Skeletal muscle cell (primary cell): ENCODE measurements at regions not wholly inside any gene's neighbourhood (a gene's known extent, or its start where the extent isn't known, plus 50 kb on each side); places are given as distances from the start of the nearest gene placed in this dataset.
"Not testable (repeated sequence)": the region's sequence is repeated elsewhere in the genome, so short reads cannot be mapped to it uniquely, and the experiment has no call there.

Source experiments
- DNase-seq: peaks from one replicate; pipeline ENCODE4 v3.0.0-alpha.2; 2010; ENCODE audit warnings: low read depth
- H3K4me3 ChIP-seq: 2 replicates; pipeline ENCODE4 v1.5.1; 2011; ENCODE audit warnings: low read depth, mild to moderate bottlenecking, control low read depth, low read length, moderate library complexity

DNA sequence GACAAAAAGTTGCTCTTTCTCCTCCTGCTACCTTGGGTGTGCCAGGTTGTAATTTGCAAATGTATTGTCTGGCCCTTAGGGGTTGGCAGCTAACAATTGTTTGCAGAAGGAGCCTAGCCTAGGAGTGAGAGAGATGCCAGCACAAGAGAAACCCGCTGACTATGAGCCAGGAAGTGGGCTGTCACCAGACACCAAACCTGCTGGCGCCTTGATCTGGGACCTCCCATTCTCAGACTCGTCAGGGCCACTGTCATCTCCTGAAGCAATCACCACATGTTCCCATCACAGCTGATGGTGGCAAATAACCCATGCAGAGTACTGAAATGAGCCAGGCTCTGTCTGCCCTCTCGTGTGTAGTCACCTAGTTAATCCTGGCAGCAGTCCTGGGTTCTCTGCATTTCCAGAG lies 406.4 kb upstream of the NPAP1 start:
- H3K4me3 ChIP-seq, result no peak overlapping the region
- DNase-seq, result no peak

DNA sequence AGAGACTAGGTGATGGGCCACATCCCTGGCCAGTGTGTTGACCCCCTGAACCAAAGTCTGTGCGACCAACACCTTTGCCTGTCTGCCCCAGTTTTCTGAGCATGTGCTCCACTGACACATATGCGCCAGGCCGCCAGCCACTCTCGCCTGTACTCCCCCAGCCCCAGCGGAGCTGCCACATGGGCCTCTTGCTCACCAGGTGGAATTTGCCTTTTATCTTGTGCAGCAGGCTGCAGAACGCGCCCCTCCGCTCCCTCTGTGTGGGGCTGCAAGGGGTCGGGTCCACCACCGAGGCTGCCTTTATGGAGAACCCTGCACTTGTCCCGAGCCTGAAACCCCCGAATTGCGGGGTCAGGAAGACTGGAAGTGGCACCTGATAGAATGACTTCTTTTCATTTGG lies 405.7 kb upstream of the NPAP1 start:
- DNase-seq, result no peak
- no peak overlapping the region for H3K4me3 ChIP-seq

DNA sequence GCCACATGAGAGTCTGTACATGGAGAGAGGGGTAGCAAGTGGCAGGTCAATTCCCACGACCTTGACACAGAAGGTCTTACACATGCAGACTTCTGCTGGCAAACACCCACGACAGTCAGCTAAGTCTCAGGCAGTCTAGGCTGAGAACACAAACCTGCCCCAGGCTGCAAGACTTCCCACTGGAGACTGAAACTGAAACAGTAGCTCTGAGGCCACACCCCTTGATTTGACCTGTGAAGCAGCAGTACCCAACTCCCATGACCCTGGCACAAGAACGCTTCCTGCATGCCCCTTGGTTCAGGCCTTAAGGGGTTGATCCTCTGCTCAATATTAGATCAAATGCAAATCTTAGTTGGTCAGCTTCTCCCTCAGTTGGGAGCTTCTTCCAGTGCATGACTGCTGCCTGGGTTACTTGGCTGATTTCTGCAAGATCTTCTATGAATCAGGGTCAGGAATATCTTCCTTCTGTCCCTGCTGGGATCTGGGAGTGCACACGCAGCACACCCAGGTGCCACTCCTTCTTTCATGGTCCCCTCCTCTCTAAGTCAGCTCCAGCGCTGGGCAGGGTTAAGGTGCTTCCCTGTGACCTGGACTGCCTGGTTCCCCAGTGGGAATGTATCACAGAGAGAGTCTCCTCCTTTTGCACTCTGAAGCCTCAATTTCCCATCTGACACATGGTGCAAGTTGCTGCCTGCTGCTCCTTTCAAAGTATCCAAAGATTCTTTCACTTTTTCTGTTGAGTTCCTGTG lies 403.9 kb upstream of the NPAP1 start:
- DNase-seq, result not testable (repeated sequence)

DNA sequence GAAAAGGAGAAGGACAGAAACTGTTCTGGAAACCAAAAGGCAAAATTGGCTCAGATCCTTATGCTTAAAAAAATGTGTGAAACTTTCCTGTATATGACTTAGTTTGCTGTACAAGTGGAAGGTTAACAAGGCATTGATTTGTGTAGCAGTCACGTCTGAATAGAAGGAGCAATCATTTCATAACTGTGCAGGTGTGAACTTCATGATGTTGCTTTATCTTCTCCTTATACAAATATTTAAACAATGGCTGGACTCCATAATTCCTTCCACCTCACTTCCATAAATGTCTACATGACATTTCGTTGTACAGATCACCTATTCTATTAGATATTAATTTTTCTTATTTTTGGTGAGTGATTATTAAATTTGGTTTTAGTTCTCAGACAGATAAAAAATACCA lies 382.7 kb upstream of the NPAP1 start:
- DNase-seq, result no peak
- no peak overlapping the region for H3K4me3 ChIP-seq

More for the DNA sequence above, 403.9 kb upstream of the NPAP1 start:
- not testable (repeated sequence) for H3K4me3 ChIP-seq

DNA sequence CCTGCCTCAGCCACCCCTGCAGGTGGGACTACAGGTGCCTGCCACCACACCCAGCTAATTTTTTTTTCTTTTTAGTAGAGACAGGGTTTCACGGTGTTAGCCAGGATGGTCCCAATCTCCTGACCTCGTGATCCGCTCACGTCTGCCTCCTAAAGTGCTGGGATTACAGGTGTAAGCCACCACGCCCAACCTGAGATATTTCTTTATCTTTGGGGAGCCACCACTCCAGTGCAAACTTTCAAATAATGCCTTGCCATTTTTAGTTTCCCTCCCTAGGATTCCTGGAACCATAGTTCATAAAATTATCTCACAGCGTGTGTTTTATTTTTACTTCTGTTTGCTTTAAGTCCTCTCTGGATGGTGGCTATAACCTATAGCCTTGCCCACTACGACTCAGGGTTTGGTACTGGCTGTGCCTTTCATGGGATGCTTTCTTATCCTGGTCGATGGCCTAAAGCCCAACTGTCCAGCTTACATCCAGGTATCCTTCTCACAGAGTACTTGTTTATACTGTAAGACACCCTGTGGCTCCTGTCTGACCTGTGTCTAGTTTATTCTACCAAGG lies 374.7 kb upstream of the NPAP1 start:
- not testable (repeated sequence) for H3K4me3 ChIP-seq, DNase-seq

DNA sequence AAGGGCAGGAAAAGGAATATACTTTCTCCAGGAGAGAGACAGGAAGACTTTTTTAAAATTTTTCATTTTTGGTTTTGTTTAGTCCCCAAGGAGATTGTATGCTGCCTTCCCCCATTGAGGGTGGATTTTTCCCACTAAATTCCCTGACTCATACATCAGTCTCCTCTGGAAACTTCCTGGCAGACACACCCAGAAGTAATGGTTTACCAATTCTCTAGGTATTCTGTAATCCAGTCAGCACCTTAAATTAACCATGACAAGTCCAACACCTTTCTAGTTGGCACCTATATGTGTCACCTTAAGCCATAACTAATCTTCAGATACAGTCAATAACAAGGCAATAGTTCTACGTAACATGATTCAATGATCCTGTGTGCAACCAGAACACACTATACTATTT lies 373.6 kb upstream of the NPAP1 start:
- not testable (repeated sequence) for DNase-seq, H3K4me3 ChIP-seq

DNA sequence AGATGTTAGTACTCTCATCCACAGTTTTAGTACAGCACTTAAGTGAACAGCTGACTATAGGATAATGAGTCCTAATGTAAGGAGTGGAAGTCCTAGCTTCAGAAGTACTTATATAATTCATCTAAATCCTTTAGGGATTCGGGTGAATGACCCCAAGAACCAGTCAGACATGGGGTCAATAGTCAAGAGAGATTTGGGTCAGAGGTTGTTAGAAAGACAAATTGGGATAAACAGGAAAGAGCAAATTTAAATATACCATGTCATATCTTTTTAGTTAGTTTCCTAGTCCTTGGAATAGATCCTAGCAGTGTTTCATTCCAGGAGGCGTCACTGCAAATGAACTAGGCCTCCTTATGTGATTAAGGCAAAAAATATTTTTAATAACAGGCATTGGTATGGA lies 370.8 kb upstream of the NPAP1 start:
- not testable (repeated sequence) for DNase-seq, H3K4me3 ChIP-seq

DNA sequence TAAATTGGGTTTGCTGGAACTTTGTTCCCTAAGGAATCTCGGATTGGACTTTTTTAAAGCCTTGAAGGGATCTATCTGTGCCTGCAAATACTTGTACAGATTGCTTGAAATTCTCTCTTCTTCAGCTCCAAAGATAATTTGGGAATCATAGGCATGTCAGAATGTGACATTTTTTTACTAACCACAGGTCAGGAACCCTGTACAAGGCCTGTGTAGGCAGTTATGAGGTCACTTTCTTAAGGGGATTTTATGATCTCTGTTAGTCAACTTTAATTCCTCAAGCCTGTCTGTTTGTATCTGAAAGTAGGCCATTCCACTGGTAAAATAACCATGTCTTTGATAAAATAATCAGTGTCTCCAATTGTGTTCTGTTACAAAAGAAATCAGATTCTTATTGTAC lies 369.9 kb upstream of the NPAP1 start:
- H3K4me3 ChIP-seq, DNase-seq: not testable (repeated sequence)

DNA sequence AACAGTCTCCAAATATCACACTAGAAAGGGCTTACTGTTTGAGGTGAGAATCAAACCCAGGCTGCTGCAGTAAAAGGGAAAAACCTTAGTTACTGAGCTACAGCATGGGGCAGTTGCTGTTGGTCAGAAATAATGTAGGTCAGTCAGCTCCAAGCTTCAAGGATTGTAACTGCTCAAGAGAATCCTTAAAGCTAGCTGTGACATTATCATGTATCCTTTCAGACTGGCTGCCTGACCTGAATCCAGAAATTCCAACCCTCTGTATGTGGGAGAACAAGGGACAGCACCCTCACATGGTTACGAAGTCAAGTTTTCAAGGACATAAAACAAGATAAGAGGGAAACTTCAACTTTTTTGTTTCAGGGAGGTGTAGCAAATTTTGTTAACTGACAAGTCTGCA lies 365.9 kb upstream of the NPAP1 start:
- not testable (repeated sequence) for DNase-seq, H3K4me3 ChIP-seq

DNA sequence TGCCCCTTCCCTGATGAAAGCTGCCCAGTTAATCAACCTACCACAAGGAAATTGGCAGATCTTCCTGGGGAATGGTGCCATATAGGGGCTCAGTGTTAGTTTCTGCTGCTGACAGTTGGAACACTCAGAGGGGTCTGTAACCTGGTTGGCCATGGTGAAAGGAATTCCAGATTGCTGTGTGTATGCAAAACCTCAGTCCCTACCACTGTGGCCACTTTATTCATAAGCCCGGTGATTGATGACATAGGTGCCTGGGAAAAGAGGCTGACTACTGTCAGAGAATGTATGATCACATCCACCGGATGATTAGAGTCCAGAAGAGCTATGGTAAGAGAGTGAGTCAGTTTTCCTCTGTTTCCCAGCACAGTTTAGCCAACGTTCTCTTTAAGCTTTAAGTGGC lies 363.9 kb upstream of the NPAP1 start:
- not testable (repeated sequence) for DNase-seq, H3K4me3 ChIP-seq

DNA sequence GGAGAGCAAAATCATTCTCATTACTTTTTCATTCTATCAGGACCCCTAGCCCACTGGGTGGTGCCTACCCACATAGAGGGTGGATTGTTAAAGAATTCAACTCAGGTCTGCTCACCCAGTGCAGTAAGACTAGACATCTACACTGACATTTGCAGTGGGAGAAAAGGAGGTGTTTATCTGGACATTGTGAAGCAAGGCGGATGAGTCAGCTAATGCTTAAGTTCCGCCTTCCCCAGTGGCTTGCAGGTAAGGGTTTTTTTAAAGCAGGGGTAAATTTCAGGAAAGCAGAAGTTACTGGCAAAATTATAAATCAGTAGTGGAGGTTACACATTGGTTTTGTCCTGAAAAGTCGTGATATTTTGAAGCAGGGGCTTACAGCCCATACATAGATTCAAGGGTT lies 359.2 kb upstream of the NPAP1 start:
- not testable (repeated sequence) for DNase-seq, H3K4me3 ChIP-seq

DNA sequence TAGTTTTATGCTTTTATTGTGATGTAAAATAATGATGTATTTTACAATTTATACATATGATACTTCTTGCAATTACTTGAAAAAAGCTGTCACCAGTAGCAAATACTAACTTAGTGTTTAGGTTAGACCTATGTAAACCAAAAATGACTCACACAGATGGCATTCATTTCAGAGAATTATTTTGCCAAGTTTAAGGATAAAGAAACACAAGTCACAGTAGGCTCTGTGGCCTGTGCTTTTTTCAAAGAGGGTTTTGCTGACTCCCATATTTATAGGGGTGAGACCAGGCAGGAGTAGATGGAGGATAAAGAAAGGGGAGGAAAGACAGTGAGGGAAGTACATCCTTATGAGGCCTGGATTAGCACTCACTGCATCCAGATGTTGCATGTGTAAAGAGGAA lies 356.6 kb upstream of the NPAP1 start:
- DNase-seq, result no peak
- no peak overlapping the region for H3K4me3 ChIP-seq

DNA sequence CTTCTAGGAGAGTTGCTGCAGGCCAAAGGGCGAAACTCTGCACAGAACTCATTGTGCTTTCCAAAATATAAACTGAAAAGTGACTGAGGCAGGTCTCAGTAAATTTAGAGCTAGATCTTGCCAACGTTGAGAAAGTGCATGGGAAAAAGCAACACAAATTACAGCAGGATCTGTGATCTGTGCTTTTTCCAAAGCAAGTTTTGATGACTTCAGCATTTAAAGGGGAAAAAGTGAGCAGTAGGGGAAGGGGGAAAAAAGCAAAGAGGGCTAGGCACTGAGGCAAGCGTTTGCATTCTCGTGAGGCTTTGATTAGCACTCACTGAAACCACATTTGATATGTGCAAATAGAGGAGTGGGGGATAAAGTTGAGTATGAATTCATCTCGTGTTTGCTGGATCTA lies 351.5 kb upstream of the NPAP1 start:
- H3K4me3 ChIP-seq, DNase-seq: not testable (repeated sequence)

DNA sequence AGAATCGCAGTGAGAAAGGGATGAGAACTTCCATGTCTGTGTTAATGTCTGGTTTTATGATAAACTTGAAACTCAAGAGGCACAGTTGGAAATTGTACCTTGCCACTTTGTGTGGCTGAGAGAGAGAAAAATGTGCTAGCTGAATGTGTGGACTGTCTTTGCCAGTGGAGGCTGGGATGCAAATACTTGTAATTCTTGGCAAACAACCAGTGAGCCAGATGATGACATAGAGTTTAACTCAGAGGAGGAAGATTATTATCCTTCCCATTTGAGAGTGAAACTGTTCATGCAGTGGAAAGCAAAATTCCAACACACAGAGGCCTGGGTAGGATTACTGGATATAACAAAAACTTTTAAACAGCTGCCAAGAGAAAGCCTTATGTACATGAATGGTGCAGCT lies 349.1 kb upstream of the NPAP1 start:
- not testable (repeated sequence) for H3K4me3 ChIP-seq, DNase-seq

DNA sequence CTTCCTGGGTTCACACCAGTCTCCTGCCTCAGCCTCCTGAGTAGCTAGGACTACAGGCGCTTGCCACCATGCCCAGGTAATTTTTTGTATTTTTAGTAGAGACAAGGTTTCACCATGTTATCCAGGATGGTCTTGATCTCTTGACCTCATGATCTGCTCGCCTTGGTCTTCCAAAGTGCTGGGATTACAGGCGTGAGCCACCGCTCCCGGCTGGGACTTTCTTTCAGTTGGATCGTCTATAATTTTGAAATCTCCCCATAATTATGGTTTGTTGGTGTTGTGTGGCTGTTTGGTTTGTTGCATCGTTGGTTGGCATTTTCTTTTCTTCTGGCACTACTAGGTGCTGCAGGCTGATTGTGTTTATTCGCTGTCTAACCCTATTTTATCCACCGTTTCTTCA lies 343.6 kb upstream of the NPAP1 start:
- H3K4me3 ChIP-seq, result not testable (repeated sequence)

DNA sequence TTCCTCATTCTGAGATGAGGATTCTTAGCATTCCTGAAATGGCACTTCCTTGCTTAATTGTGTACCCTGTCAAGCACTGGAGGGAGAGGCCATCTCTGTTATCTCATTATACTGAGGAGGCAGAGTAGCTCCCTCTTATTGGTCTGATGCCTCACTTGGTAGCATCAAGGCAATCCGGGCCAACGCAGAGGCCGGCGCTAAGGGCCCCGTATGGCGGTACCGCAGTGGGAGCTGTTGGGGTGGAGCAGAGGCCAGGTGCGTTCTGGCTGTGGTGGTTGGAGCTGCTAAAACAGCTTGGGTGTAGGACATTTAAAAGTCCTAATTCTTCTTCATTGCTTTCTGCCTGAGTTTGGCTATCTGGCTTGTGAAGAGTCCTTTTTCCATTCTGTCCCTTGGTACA lies 333.7 kb upstream of the NPAP1 start:
- not testable (repeated sequence) for DNase-seq, H3K4me3 ChIP-seq

More for the DNA sequence above, 343.6 kb upstream of the NPAP1 start:
- DNase-seq, result not testable (repeated sequence)

DNA sequence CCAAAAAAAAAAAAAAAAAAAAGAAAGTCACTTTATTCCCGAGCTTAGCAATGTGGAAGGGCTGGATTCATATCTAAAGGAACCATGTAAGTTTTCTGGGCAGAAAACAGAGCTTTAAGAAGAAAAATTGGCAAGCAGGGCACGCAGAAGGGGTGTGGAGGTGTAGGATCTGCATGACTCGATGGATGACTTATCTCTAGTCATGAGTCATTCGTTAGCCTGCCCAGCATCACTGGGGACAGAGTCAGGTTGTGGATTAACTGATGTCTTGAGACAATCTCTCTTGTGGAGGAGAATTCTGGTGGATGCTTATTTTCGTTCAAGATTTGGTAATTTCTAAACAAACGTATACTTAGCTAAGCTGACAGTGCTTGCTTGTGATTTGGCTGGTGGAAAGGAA lies 322.8 kb upstream of the NPAP1 start:
- not testable (repeated sequence) for H3K4me3 ChIP-seq

DNA sequence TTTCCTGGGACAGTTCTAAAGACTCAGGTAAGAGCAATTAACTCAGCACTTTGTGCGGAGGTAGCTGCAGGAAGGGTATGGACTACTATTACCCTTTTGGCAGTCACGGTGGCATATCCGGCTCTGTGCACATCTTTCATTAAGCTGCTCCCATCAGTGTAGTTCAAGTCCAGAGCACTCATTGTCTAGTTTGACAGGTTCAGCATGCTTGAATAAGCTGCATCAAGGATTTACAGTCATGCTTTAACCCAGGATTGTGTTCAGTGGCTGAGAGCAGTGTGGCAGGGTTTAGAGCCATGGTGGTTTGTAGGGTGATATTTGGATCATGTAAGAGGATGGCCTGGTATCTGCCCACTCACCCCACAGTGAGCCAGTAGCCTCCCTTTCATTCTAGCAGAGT lies 294.5 kb upstream of the NPAP1 start:
- not testable (repeated sequence) for DNase-seq, H3K4me3 ChIP-seq

More for the DNA sequence above, 322.8 kb upstream of the NPAP1 start:
- DNase-seq, result not testable (repeated sequence)

DNA sequence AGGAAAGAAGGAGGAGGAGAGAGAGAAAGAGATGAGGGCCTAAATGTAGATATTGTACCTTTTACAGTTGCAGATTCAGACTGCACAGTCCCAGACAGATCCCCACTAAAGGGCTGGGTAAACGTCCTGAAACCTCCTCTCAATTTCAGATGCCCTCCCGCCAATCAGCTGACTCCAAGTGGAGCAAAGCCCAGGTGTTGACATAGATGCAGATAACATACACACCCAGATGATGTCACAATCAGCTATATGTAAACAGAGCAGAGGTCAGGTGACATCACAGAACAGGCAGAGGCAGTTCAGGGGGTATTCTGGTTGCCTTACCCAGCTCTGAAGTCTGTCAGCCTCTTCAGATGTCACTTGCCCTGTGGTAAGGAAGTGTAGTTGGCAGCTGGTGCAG lies 290.3 kb upstream of the NPAP1 start:
- H3K4me3 ChIP-seq, result not testable (repeated sequence)

DNA sequence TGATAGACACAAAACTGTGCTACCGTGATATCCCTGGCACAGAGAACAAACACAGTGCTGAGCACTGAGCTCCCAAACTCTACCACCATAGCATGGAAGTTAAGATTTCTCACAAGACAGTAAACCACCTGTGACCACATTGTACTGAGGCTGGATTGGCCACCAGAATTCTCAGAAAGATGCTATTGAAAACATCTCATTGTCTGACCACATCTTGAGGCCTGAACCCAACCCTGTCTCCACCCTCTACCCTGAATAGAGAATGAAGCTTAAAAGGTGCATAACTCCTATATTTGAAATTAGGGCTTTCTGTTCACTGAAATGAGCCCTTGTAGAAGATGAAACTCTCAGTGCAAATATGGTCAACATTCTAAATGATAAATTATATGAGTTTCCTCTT lies 281.3 kb upstream of the NPAP1 start:
- DNase-seq, result no peak
- no peak overlapping the region for H3K4me3 ChIP-seq

More for the DNA sequence above, 290.3 kb upstream of the NPAP1 start:
- not testable (repeated sequence) for DNase-seq

DNA sequence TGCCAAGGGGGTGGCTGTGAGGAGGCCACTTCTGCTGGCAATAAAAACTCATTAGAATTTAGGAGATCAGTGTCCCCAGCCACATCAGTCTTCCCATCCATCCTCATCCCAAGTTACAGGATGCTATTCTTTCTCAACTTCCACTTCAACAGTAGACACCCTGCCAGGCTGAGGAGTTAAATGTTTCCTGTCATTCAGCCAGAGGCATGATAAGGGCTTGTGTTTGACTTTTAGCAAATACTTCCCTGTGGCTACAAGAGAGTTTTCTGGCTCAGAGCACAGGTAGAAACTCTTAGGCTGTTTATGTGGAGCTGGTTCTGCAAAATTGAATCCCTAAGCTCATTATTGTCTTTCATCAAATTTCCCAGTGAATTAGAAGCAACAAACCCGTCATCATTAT lies 262.9 kb upstream of the NPAP1 start:
- H3K4me3 ChIP-seq, DNase-seq: not testable (repeated sequence)
